ENCODE measurements at regions not wholly inside any gene's neighbourhood (a gene's known extent, or its start where the extent isn't known, plus 50 kb on each side); places are given as distances from the start of the nearest gene placed in this dataset.

- in situ Hi-C loops (cut with MboI; ENCODE audit: low sequenced_read_pairs in 4 of 4): no loop called here
- ATAC-seq (no peak), DNase-seq (no peak)
- intact Hi-C loops (cut with DNase I; ENCODE audit: low total_unique reads): no loop called here
- TF ChIP-seq CTCF (IDR thresholded peaks at IDR 0.05 in 4 of 5, conservative IDR thresholded peaks at IDR 0.05 in 1 of 5) (no peak), POLR2A (IDR thresholded peaks at IDR 0.05) (no peak)
- no peak overlapping the region for H3K4me3 ChIP-seq
- H3K27ac ChIP-seq: no peak overlapping the region
- H3K36me3 ChIP-seq: no peaks in the 10 kb centered on the region
- no peaks in the 10 kb centered on the region for H3K27me3 ChIP-seq
- no peaks in the 10 kb centered on the region for H3K9me3 ChIP-seq
- no peaks in the 10 kb centered on the region for H3K4me1 ChIP-seq
Observed at GRCh38 chr2:223210489-223210888, 158.5 kb downstream of the KCNE4 start.

GRCh38 chr2:223214394-223215253 is 162.6 kb downstream of the KCNE4 start:
- H3K9me3 ChIP-seq: no peaks in the 10 kb centered on the region
- TF ChIP-seq POLR2A (IDR thresholded peaks at IDR 0.05) (no peak), CTCF (IDR thresholded peaks at IDR 0.05 in 4 of 5, conservative IDR thresholded peaks at IDR 0.05 in 1 of 5) (no peak)
- no peaks in the 10 kb centered on the region for H3K27me3 ChIP-seq
- H3K36me3 ChIP-seq: no peaks in the 10 kb centered on the region
- no peaks in the 10 kb centered on the region for H3K4me1 ChIP-seq
- DNase-seq (no peak), ATAC-seq (no peak)
- no peak overlapping the region for H3K27ac ChIP-seq
- intact Hi-C loops (cut with DNase I; ENCODE audit: low total_unique reads) (no loop called here), in situ Hi-C loops (cut with MboI; ENCODE audit: low sequenced_read_pairs in 4 of 4) (no loop called here)
- no peak overlapping the region for H3K4me3 ChIP-seq

- H3K27ac ChIP-seq: no peak overlapping the region
- H3K27me3 ChIP-seq: no peaks in the 10 kb centered on the region
- in situ Hi-C loops (cut with MboI; ENCODE audit: low sequenced_read_pairs in 4 of 4): no loop called here
- ATAC-seq: no peak
- DNase-seq: no peak
- H3K4me3 ChIP-seq: no peak overlapping the region
- no peaks in the 10 kb centered on the region for H3K36me3 ChIP-seq
- intact Hi-C loops (cut with DNase I; ENCODE audit: low total_unique reads): no loop called here
- TF ChIP-seq CTCF (IDR thresholded peaks at IDR 0.05 in 4 of 5, conservative IDR thresholded peaks at IDR 0.05 in 1 of 5): no peak
- no peak for TF ChIP-seq POLR2A (IDR thresholded peaks at IDR 0.05)
- H3K4me1 ChIP-seq: no peaks in the 10 kb centered on the region
- H3K9me3 ChIP-seq: no peaks in the 10 kb centered on the region
Observed at GRCh38 chr2:223215254-223215516, 163.2 kb downstream of the KCNE4 start.

- in situ Hi-C loops (cut with MboI; ENCODE audit: low sequenced_read_pairs in 4 of 4): no loop called here
Observed at GRCh38 chr2:223217373-223217772, 165.4 kb downstream of the KCNE4 start.

More at GRCh38 chr2:223217373-223217772, 165.4 kb downstream of the KCNE4 start:
- no peaks in the 10 kb centered on the region for H3K36me3 ChIP-seq
- intact Hi-C loops (cut with DNase I; ENCODE audit: low total_unique reads): no loop called here
- no peak overlapping the region for H3K4me3 ChIP-seq
- TF ChIP-seq CTCF (IDR thresholded peaks at IDR 0.05 in 4 of 5, conservative IDR thresholded peaks at IDR 0.05 in 1 of 5) (no peak), POLR2A (IDR thresholded peaks at IDR 0.05) (no peak)
- DNase-seq (no peak), ATAC-seq (no peak)
- no peak overlapping the region for H3K27ac ChIP-seq
- no peaks in the 10 kb centered on the region for H3K9me3 ChIP-seq
- H3K27me3 ChIP-seq: no peaks in the 10 kb centered on the region
- H3K4me1 ChIP-seq: no peaks in the 10 kb centered on the region

All from gastrocnemius medialis (tissue), 4 donors.